ENCODE measurements at regions not wholly inside any gene's neighbourhood (a gene's known extent, or its start where the extent isn't known, plus 50 kb on each side); places are given as distances from the start of the nearest gene placed in this dataset.

- DNase-seq (ENCODE audit: low read depth) = no peak
Measured at GRCh38 chr22:47593291-47593690, 830.8 kb downstream of the TBC1D22A start.

- no peak for DNase-seq (ENCODE audit: low read depth)
Measured at GRCh38 chr22:47592791-47593190, 830.3 kb downstream of the TBC1D22A start.

- no peak for DNase-seq (ENCODE audit: low read depth)
Measured at GRCh38 chr22:47591709-47592108, 829.3 kb downstream of the TBC1D22A start.

GRCh38 chr22:47591016-47591415 lies 828.6 kb downstream of the TBC1D22A start:
- DNase-seq (ENCODE audit: low read depth) = no peak

- DNase-seq (ENCODE audit: low read depth) = no peak
Measured at GRCh38 chr22:47589271-47590250, 827.1 kb downstream of the TBC1D22A start.

GRCh38 chr22:47588578-47588960 lies 826.1 kb downstream of the TBC1D22A start:
- no peak for DNase-seq (ENCODE audit: low read depth)

- no peak for DNase-seq (ENCODE audit: low read depth)
Measured at GRCh38 chr22:47587861-47588577, 825.6 kb downstream of the TBC1D22A start.

GRCh38 chr22:47587361-47587760 lies 824.9 kb downstream of the TBC1D22A start:
- DNase-seq (ENCODE audit: low read depth) = no peak

GRCh38 chr22:47586946-47587345 lies 824.5 kb downstream of the TBC1D22A start:
- DNase-seq (ENCODE audit: low read depth) = no peak

GRCh38 chr22:47586038-47586437 lies 823.6 kb downstream of the TBC1D22A start:
- no peak for DNase-seq (ENCODE audit: low read depth)

GRCh38 chr22:47583959-47584562 lies 821.6 kb downstream of the TBC1D22A start:
- DNase-seq (ENCODE audit: low read depth) = no peak

GRCh38 chr22:47582067-47582466 lies 819.6 kb downstream of the TBC1D22A start:
- DNase-seq (ENCODE audit: low read depth) = no peak

GRCh38 chr22:47580121-47580520 lies 817.7 kb downstream of the TBC1D22A start:
- no peak for DNase-seq (ENCODE audit: low read depth)

- no peak for DNase-seq (ENCODE audit: low read depth)
Measured at GRCh38 chr22:47576908-47577307, 814.5 kb downstream of the TBC1D22A start.

- DNase-seq (ENCODE audit: low read depth) = no peak
Measured at GRCh38 chr22:47575291-47575690, 812.8 kb downstream of the TBC1D22A start.

GRCh38 chr22:47574556-47574955 lies 812.1 kb downstream of the TBC1D22A start:
- DNase-seq (ENCODE audit: low read depth) = no peak

- no peak for DNase-seq (ENCODE audit: low read depth)
Measured at GRCh38 chr22:47573141-47573540, 810.7 kb downstream of the TBC1D22A start.

- DNase-seq (ENCODE audit: low read depth) = no peak
Measured at GRCh38 chr22:47572443-47572842, 810.0 kb downstream of the TBC1D22A start.

GRCh38 chr22:47571616-47572015 lies 809.2 kb downstream of the TBC1D22A start:
- no peak for DNase-seq (ENCODE audit: low read depth)

GRCh38 chr22:47570851-47571250 lies 808.4 kb downstream of the TBC1D22A start:
- no peak for DNase-seq (ENCODE audit: low read depth)

GRCh38 chr22:47570300-47570685 lies 807.8 kb downstream of the TBC1D22A start:
- DNase-seq (ENCODE audit: low read depth) = no peak

- DNase-seq (ENCODE audit: low read depth) = no peak
Measured at GRCh38 chr22:47569389-47570299, 807.2 kb downstream of the TBC1D22A start.

All from GM04503 (cell line).